ENCODE measurements at regions not wholly inside any gene's neighbourhood (a gene's known extent, or its start where the extent isn't known, plus 50 kb on each side); places are given as distances from the start of the nearest gene placed in this dataset.

DNA sequence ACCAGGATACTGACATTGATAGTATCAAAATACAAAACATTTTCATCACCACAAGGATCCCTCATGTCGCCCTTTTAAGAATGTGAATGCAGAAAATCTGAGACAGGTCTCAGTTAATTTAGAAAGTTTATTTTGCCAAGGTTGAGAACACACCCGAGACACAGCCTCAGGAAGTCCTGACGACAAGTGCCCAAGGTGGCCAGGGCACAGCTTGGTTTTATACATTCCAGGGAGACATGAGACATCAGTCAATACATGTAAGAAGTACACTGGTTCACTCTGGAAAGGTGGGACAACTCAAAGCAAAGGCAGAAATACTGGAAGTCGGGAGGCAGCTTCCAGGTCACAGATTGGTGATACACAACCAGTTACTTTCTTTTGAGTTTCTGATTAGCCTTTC, 235.2 kb upstream of the KRR1 start:
- H3K4me2 ChIP-seq (ENCODE audit: insufficient read depth, low read length), result no peak overlapping the region
- H2AFZ ChIP-seq (ENCODE audit: low read depth, low read length), result no peak overlapping the region
- no peak overlapping the region for H3K4me3 ChIP-seq
- intact Hi-C loops (cut with micrococcal nuclease), result no loop called here
- FAIRE-seq (no peak), ATAC-seq (no peak), DNase-seq (ENCODE audit: extremely low read depth in 1 of 4, low spot score in 3 of 4) (no peak)
- H3K36me3 ChIP-seq (ENCODE audit: control insufficient read depth, insufficient read depth, low read length), result no peaks in the 10 kb centered on the region
- H3K4me1 ChIP-seq (replicated peaks in 1 of 2; ENCODE audit: control insufficient read depth in 2 of 2, insufficient read depth in 2 of 2, low read length in 2 of 2), result no peaks in the 10 kb centered on the region
- no peak overlapping the region for H3K27ac ChIP-seq (ENCODE audit: extremely low read depth, low read depth, low read length)
- H3K9me1 ChIP-seq (ENCODE audit: control insufficient read depth, insufficient read depth, low read length), result no peaks in the 10 kb centered on the region
- POLR2A ChIA-PET, result no interaction called here
- no TSS peak for BruUV-seq (replicated peaks)
- H3K9ac ChIP-seq (ENCODE audit: insufficient read depth in 1 of 2, low read depth in 2 of 2, low read length in 2 of 2), result no peak overlapping the region
- in situ Hi-C loops (cut with MboI), result no loop called here
- H4K20me1 ChIP-seq (replicated peaks; ENCODE audit: control insufficient read depth, insufficient read depth, low read length), result no peaks in the 10 kb centered on the region
- no peaks in the 10 kb centered on the region for H3K79me2 ChIP-seq (ENCODE audit: control insufficient read depth, insufficient read depth, low read length)
- 1% methylated on average over 4 of the region's 4 CpGs for WGBS (ENCODE audit: insufficient coverage, low coverage, missing lambda C conversion rate)
- CTCF ChIA-PET (ENCODE audit: low intra/inter-chr PET ratio), result no interaction called here
- H3K27me3 ChIP-seq (ENCODE audit: control insufficient read depth in 2 of 2, insufficient read depth in 2 of 2, low read length in 2 of 2), result peaks cover 5 to 7% of the 10 kb centered on the region in 2 experiments; a peak in 3 of 5 replicates
- no peaks in the 10 kb centered on the region for H3K9me3 ChIP-seq (replicated peaks; ENCODE audit: control insufficient read depth, insufficient read depth, low read depth, low read length)
- TF ChIP-seq NELFE (IDR thresholded peaks at IDR 0.05; ENCODE audit: insufficient read depth, insufficient read length) (no peak), NRF1 (conservative IDR thresholded peaks at IDR 0.05 in 1 of 2, IDR thresholded peaks at IDR 0.05 in 1 of 2) (no peak), RBBP5 (IDR thresholded peaks at IDR 0.05; ENCODE audit: borderline replicate concordance, insufficient read depth, low read length, poor library complexity, severe bottlenecking) (no peak), CHCHD3 (CRISPR knock-in tag; IDR thresholded peaks at IDR 0.05) (no peak), ZNF766 (CRISPR knock-in tag; conservative IDR thresholded peaks at IDR 0.05) (no peak), HNRNPL (IDR thresholded peaks at IDR 0.05; ENCODE audit: low read depth, low read length) (no peak), DMBX1 (CRISPR knock-in tag; IDR thresholded peaks at IDR 0.05; ENCODE audit: borderline replicate concordance) (no peak), KHSRP (IDR thresholded peaks at IDR 0.05) (no peak), BRD4 (IDR thresholded peaks at IDR 0.05) (no peak), POLR2H (tag; IDR thresholded peaks at IDR 0.05; ENCODE audit: low read depth) (no peak), RBM15 (IDR thresholded peaks at IDR 0.05; ENCODE audit: insufficient read depth, low read length) (no peak)
- TF ChIP-seq, protein P1, sequence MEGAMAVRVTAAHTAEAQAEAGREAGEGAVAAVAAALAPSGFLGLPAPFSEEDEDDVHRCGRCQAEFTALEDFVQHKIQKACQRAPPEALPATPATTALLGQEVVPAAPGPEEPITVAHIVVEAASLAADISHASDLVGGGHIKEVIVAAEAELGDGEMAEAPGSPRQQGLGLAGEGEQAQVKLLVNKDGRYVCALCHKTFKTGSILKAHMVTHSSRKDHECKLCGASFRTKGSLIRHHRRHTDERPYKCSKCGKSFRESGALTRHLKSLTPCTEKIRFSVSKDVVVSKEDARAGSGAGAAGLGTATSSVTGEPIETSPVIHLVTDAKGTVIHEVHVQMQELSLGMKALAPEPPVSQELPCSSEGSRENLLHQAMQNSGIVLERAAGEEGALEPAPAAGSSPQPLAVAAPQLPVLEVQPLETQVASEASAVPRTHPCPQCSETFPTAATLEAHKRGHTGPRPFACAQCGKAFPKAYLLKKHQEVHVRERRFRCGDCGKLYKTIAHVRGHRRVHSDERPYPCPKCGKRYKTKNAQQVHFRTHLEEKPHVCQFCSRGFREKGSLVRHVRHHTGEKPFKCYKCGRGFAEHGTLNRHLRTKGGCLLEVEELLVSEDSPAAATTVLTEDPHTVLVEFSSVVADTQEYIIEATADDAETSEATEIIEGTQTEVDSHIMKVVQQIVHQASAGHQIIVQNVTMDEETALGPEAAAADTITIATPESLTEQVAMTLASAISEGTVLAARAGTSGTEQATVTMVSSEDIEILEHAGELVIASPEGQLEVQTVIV (CRISPR knock-in tag; IDR thresholded peaks at IDR 0.05; ENCODE audit: borderline replicate concordance), result no peak
- TF ChIP-seq, protein P2, sequence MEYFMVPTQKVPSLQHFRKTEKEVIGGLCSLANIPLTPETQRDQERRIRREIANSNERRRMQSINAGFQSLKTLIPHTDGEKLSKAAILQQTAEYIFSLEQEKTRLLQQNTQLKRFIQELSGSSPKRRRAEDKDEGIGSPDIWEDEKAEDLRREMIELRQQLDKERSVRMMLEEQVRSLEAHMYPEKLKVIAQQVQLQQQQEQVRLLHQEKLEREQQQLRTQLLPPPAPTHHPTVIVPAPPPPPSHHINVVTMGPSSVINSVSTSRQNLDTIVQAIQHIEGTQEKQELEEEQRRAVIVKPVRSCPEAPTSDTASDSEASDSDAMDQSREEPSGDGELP (CRISPR knock-in tag; IDR thresholded peaks at IDR 0.05; ENCODE audit: borderline replicate concordance), result no peak
- TF ChIP-seq, protein P3, sequence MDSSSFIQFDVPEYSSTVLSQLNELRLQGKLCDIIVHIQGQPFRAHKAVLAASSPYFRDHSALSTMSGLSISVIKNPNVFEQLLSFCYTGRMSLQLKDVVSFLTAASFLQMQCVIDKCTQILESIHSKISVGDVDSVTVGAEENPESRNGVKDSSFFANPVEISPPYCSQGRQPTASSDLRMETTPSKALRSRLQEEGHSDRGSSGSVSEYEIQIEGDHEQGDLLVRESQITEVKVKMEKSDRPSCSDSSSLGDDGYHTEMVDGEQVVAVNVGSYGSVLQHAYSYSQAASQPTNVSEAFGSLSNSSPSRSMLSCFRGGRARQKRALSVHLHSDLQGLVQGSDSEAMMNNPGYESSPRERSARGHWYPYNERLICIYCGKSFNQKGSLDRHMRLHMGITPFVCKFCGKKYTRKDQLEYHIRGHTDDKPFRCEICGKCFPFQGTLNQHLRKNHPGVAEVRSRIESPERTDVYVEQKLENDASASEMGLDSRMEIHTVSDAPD (CRISPR knock-in tag; IDR thresholded peaks at IDR 0.05), result no peak
